ENCODE measurements at regions not wholly inside any gene's neighbourhood (a gene's known extent, or its start where the extent isn't known, plus 50 kb on each side); places are given as distances from the start of the nearest gene placed in this dataset.

DNA sequence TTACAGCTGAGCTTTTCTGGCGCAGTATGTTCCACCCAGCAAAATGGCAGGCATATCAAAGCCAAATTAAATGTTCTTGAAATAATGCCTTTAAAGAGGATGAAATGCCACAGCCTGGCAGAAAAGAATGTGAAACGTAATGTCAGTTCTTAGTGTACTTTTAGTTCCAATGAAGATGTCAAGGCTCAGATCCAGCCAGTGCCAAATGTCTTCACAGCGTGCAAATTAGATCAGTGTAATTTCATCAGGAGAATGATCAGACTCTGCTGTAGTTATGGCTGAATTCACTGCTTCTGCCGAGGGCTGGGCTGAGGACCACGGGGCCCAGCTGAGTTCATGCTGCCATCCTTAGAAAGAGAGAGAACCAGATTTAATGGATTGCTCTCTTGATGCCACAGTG is 78.7 kb upstream of the ITGA4 start:
- TF ChIP-seq, protein P1, sequence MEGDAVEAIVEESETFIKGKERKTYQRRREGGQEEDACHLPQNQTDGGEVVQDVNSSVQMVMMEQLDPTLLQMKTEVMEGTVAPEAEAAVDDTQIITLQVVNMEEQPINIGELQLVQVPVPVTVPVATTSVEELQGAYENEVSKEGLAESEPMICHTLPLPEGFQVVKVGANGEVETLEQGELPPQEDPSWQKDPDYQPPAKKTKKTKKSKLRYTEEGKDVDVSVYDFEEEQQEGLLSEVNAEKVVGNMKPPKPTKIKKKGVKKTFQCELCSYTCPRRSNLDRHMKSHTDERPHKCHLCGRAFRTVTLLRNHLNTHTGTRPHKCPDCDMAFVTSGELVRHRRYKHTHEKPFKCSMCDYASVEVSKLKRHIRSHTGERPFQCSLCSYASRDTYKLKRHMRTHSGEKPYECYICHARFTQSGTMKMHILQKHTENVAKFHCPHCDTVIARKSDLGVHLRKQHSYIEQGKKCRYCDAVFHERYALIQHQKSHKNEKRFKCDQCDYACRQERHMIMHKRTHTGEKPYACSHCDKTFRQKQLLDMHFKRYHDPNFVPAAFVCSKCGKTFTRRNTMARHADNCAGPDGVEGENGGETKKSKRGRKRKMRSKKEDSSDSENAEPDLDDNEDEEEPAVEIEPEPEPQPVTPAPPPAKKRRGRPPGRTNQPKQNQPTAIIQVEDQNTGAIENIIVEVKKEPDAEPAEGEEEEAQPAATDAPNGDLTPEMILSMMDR (IDR thresholded peaks at IDR 0.05), result no peak
- TF ChIP-seq POLR2AphosphoS5 (IDR thresholded peaks at IDR 0.05) (no peak), POLR2A (IDR thresholded peaks at IDR 0.05; ENCODE audit: low read depth) (no peak)

Measured in esophagus muscularis mucosa (tissue), 3 donors.